SK-N-SH treated with all-trans-retinoic acid at 6 μM for 48 hours (cell line): ENCODE measurements at regions not wholly inside any gene's neighbourhood (a gene's known extent, or its start where the extent isn't known, plus 50 kb on each side); places are given as distances from the start of the nearest gene placed in this dataset.
A peak's percentile ranks its signal among the peaks of the same experiment; 100 is the strongest.

Experiments
- ATAC-seq: fragments of 200-7000 bp; cut with Tn5 transposase; 3 replicates; pipeline ENCODE4 v1.9.1; 2020; ENCODE audit warnings: mild to moderate bottlenecking, moderate library complexity
- ARNTL ChIP-seq: fragments of 450-650 bp; formaldehyde crosslinking; IDR thresholded peaks from 2 replicates; pipeline ENCODE4 v1.5.0; 2020; ENCODE audit warnings: low read depth, mild to moderate bottlenecking, moderate library complexity, borderline replicate concordance
- BACH2 ChIP-seq: fragments of 250-450 bp; sonication (Bioruptor Pico); IDR thresholded peaks from 2 replicates; pipeline ENCODE4 v1.9.0; 2021; ENCODE audit warnings: mild to moderate bottlenecking, borderline replicate concordance
- CSDC2 ChIP-seq: fragments of 250-450 bp; sonication (Bioruptor Pico); IDR thresholded peaks from 2 replicates; pipeline ENCODE4 v1.5.0; 2020; ENCODE audit warnings: mild to moderate bottlenecking, moderate library complexity
- ESRRG ChIP-seq: fragments of 250-450 bp; sonication (Bioruptor Pico); IDR thresholded peaks from 2 replicates; pipeline ENCODE4 v1.6.1; 2021; ENCODE audit warnings: mild to moderate bottlenecking
- GLIS3 ChIP-seq: fragments of 250-450 bp; sonication (Bioruptor Pico); IDR thresholded peaks from 2 replicates; pipeline ENCODE4 v1.5.0; 2020; ENCODE audit warnings: mild to moderate bottlenecking, moderate library complexity
- ISL1 ChIP-seq: fragments of 250-450 bp; sonication (Bioruptor Pico); IDR thresholded peaks from 2 replicates; pipeline ENCODE4 v2.1.2; 2022; ENCODE audit warnings: mild to moderate bottlenecking, moderate library complexity
- OSR1 ChIP-seq: fragments of 250-450 bp; sonication (Bioruptor Pico); IDR thresholded peaks from 2 replicates; pipeline ENCODE4 v1.8.0; 2022; ENCODE audit warnings: moderate library complexity, mild to moderate bottlenecking, inconsistent platforms
- PATZ1 ChIP-seq: fragments of 250-450 bp; sonication (Bioruptor Pico); IDR thresholded peaks from 2 replicates; pipeline ENCODE4 v1.8.0; 2020; ENCODE audit warnings: mild to moderate bottlenecking, moderate library complexity, borderline replicate concordance
- POU6F1 ChIP-seq: fragments of 250-450 bp; sonication (Bioruptor Pico); IDR thresholded peaks from 2 replicates; pipeline ENCODE4 v1.8.0; 2021; ENCODE audit warnings: low read depth, mild to moderate bottlenecking, moderate library complexity, borderline replicate concordance
- PPARA ChIP-seq: fragments of 250-450 bp; sonication (Bioruptor Pico); IDR thresholded peaks from 2 replicates; pipeline ENCODE4 v1.5.0; 2020; ENCODE audit warnings: mild to moderate bottlenecking, borderline replicate concordance
- RARB ChIP-seq: fragments of 250-450 bp; sonication (Bioruptor Pico); IDR thresholded peaks from 2 replicates; pipeline ENCODE4 v1.8.0; 2021; ENCODE audit warnings: mild to moderate bottlenecking, moderate library complexity
- SNAI2 ChIP-seq: fragments of 250-450 bp; sonication (Bioruptor Pico); IDR thresholded peaks from 2 replicates; pipeline ENCODE4 v1.5.0; 2020; ENCODE audit warnings: mild to moderate bottlenecking, moderate library complexity
- TCF4 ChIP-seq: fragments of 250-450 bp; sonication (Bioruptor Pico); IDR thresholded peaks from 2 replicates; pipeline ENCODE4 v1.8.0; 2021; ENCODE audit warnings: mild to moderate bottlenecking, moderate library complexity, borderline replicate concordance
- TOX ChIP-seq: fragments of 250-450 bp; sonication (Bioruptor Pico); IDR thresholded peaks from 2 replicates; pipeline ENCODE4 v1.8.0; 2021; ENCODE audit warnings: mild to moderate bottlenecking, moderate library complexity, borderline replicate concordance
- ZC3H10 ChIP-seq: fragments of 250-450 bp; sonication (Bioruptor Pico); IDR thresholded peaks from 2 replicates; pipeline ENCODE4 v1.5.1; 2021; ENCODE audit warnings: mild to moderate bottlenecking, moderate library complexity
- ZFP3 ChIP-seq: fragments of 250-450 bp; sonication (Bioruptor Pico); IDR thresholded peaks from 2 replicates; pipeline ENCODE4 v1.5.0; 2020; ENCODE audit warnings: mild to moderate bottlenecking, moderate library complexity
- ZFP30 ChIP-seq: fragments of 450-650 bp; formaldehyde crosslinking; IDR thresholded peaks from 2 replicates; pipeline ENCODE4 v1.5.0; 2022; ENCODE audit warnings: mild to moderate bottlenecking, moderate library complexity
- ZNF70 ChIP-seq: fragments of 450-650 bp; formaldehyde crosslinking; IDR thresholded peaks from 2 replicates; pipeline ENCODE4 v1.5.0; 2020; ENCODE audit warnings: mild to moderate bottlenecking, moderate library complexity
- ZNF8 ChIP-seq: fragments of 450-650 bp; formaldehyde crosslinking; IDR thresholded peaks from 2 replicates; pipeline ENCODE4 v1.5.0; 2020; ENCODE audit warnings: mild to moderate bottlenecking, moderate library complexity
- TF ChIP-seq, protein P1 (sequence below): fragments of 250-450 bp; sonication (Bioruptor Pico); IDR thresholded peaks from 2 replicates; pipeline ENCODE4 v1.5.0; 2020; ENCODE audit warnings: mild to moderate bottlenecking, moderate library complexity
- TF ChIP-seq, protein P2 (sequence below): fragments of 250-450 bp; sonication (Bioruptor Pico); IDR thresholded peaks from 2 replicates; pipeline ENCODE4 v1.5.1; 2020; ENCODE audit warnings: low read depth, mild to moderate bottlenecking, moderate library complexity

DNA sequence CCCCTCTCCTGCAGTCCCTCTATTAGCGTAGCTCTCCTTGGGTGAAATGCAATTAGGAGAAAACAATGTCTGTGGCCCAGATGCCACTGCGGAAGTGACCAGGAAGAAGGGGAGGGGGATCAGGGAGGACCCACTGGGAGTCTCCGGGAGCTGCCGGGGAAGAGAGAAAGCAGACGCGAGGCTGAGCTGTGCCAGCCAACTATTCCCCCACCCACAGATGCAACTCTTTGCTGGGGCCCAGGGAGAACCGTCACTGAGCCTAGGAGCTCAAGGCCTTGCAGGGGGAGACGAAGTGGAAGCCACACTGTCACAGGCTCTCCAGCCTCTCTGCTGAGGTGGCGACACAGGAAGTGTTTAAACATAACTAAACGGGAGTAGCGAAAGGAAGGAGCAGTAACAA, 149.2 kb downstream of the BCOR start (continued):
- TF ChIP-seq, protein P1, sequence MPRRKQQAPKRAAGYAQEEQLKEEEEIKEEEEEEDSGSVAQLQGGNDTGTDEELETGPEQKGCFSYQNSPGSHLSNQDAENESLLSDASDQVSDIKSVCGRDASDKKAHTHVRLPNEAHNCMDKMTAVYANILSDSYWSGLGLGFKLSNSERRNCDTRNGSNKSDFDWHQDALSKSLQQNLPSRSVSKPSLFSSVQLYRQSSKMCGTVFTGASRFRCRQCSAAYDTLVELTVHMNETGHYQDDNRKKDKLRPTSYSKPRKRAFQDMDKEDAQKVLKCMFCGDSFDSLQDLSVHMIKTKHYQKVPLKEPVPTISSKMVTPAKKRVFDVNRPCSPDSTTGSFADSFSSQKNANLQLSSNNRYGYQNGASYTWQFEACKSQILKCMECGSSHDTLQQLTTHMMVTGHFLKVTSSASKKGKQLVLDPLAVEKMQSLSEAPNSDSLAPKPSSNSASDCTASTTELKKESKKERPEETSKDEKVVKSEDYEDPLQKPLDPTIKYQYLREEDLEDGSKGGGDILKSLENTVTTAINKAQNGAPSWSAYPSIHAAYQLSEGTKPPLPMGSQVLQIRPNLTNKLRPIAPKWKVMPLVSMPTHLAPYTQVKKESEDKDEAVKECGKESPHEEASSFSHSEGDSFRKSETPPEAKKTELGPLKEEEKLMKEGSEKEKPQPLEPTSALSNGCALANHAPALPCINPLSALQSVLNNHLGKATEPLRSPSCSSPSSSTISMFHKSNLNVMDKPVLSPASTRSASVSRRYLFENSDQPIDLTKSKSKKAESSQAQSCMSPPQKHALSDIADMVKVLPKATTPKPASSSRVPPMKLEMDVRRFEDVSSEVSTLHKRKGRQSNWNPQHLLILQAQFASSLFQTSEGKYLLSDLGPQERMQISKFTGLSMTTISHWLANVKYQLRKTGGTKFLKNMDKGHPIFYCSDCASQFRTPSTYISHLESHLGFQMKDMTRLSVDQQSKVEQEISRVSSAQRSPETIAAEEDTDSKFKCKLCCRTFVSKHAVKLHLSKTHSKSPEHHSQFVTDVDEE (CRISPR knock-in tag): 0 out of 2 replicates have a peak, but pooled peaks have one; percentile 31
- TF ChIP-seq ZNF8 (CRISPR knock-in tag): no peak

DNA sequence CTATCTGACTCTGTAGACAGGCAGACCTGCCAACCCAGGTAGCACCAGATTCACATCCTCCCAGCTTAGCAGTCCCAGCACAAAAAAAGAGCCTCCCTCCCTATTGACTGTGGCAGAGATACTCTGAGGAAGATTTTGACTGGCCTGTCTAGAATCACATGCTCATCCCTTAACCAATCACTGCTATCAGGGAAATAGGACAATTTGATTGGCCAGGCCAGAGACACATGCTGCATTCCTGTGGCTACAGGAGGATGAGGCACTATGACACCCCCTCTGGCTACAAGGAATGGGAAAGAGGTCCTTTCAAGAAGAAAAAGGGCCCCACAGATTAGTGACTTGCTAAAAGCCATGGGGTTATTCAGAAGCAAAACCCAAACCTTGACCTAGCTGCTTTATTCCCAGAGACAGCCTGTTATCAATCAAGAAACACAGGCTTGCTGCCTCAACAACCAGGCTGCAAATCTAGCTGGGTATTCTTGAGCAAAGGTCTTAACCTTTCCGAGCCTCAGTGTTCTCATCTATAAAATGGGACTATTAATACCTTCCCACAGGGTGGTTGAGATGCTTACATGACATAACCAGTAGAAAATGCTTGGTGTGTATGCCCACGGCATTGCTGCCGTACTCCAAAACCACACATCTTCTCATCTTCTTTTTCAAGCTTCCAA, 147.6 kb downstream of the BCOR start:
- TF ChIP-seq, protein P1 (CRISPR knock-in tag): no peak
- TF ChIP-seq CSDC2 (no peak), ZNF70 (CRISPR knock-in tag) (no peak), ZNF8 (CRISPR knock-in tag) (no peak), ZFP3 (no peak), POU6F1 (no peak), PPARA (no peak), TCF4 (CRISPR knock-in tag) (no peak), SNAI2 (CRISPR knock-in tag) (no peak), OSR1 (CRISPR knock-in tag) (no peak), ESRRG (CRISPR knock-in tag) (no peak), ISL1 (CRISPR knock-in tag) (no peak), GLIS3 (CRISPR knock-in tag) (no peak), ZC3H10 (no peak)
- ATAC-seq: peak; percentile 24; the same call in 1 of the 3 replicates

DNA sequence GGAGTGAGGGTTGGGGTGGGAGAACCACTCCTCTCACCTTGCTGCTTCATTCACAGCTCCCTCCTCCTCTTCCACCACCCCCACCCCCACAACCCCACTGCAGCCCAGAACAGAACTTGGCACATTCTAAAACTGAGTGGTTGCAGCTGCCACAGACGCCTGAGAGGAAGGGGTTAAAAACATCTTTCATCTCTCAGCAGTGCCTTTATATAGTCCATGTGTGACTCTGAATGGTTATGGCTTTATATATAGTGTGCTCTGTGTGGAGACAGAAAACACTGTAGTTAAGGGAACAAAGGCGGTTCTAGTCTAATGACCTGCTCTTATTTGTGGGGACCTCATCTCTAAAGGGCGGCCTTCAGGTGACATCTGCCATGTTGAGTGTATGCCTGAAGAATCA, 144.8 kb downstream of the BCOR start:
- TF ChIP-seq BACH2 (CRISPR knock-in tag) (no peak), ZNF8 (CRISPR knock-in tag) (no peak), RARB (no peak), TCF4 (CRISPR knock-in tag) (no peak), ARNTL (CRISPR knock-in tag) (no peak), ZFP30 (no peak), PPARA (no peak), TOX (no peak), ZFP3 (no peak), PATZ1 (CRISPR knock-in tag) (no peak)
- TF ChIP-seq, protein P2, sequence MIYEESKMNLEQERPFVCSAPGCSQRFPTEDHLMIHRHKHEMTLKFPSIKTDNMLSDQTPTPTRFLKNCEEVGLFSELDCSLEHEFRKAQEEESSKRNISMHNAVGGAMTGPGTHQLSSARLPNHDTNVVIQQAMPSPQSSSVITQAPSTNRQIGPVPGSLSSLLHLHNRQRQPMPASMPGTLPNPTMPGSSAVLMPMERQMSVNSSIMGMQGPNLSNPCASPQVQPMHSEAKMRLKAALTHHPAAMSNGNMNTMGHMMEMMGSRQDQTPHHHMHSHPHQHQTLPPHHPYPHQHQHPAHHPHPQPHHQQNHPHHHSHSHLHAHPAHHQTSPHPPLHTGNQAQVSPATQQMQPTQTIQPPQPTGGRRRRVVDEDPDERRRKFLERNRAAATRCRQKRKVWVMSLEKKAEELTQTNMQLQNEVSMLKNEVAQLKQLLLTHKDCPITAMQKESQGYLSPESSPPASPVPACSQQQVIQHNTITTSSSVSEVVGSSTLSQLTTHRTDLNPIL: no peak
- no peak for ATAC-seq
